AML-193 (cell line): ENCODE measurements at regions not wholly inside any gene's neighbourhood (a gene's known extent, or its start where the extent isn't known, plus 50 kb on each side); places are given as distances from the start of the nearest gene placed in this dataset.

Experiments used
- DNase-seq, 2 experiments: peaks; one replicate each; lab custom pipeline; 2025; lab: John Stamatoyannopoulos, UW

GRCh38 chr7:46440186-46440585 lies 519.1 kb upstream of the IGFBP3 start:
- DNase-seq = no peak

GRCh38 chr7:46432708-46433107 lies 511.6 kb upstream of the IGFBP3 start:
- DNase-seq = no peak

GRCh38 chr7:46428295-46428694 lies 507.2 kb upstream of the IGFBP3 start:
- DNase-seq = no peak

- no peak for DNase-seq
Measured at GRCh38 chr7:46424934-46425333, 503.9 kb upstream of the IGFBP3 start.

GRCh38 chr7:46421441-46422230 lies 500.6 kb upstream of the IGFBP3 start:
- DNase-seq = no peak

- no peak for DNase-seq
Measured at GRCh38 chr7:46414946-46415345, 493.9 kb upstream of the IGFBP3 start.

GRCh38 chr7:46411236-46411635 lies 490.2 kb upstream of the IGFBP3 start:
- no peak for DNase-seq

GRCh38 chr7:46407125-46407524 lies 486.1 kb upstream of the IGFBP3 start:
- no peak for DNase-seq

- DNase-seq = no peak
Measured at GRCh38 chr7:46397591-46397990, 476.5 kb upstream of the IGFBP3 start.

GRCh38 chr7:46396481-46396880 lies 475.4 kb upstream of the IGFBP3 start:
- no peak for DNase-seq

- DNase-seq = no peak
Measured at GRCh38 chr7:46393142-46393541, 472.1 kb upstream of the IGFBP3 start.

GRCh38 chr7:46391231-46392201 lies 470.4 kb upstream of the IGFBP3 start:
- no peak for DNase-seq

GRCh38 chr7:46390042-46390441 lies 469.0 kb upstream of the IGFBP3 start:
- DNase-seq = no peak

- no peak for DNase-seq
Measured at GRCh38 chr7:46389146-46389545, 468.1 kb upstream of the IGFBP3 start.

- no peak for DNase-seq
Measured at GRCh38 chr7:46387646-46388045, 466.6 kb upstream of the IGFBP3 start.

- DNase-seq = no peak
Measured at GRCh38 chr7:46386428-46387399, 465.6 kb upstream of the IGFBP3 start.

- no peak for DNase-seq
Measured at GRCh38 chr7:46385662-46386309, 464.7 kb upstream of the IGFBP3 start.

GRCh38 chr7:46383605-46384004 lies 462.5 kb upstream of the IGFBP3 start:
- no peak for DNase-seq

- DNase-seq = no peak
Measured at GRCh38 chr7:46369933-46370654, 449.0 kb upstream of the IGFBP3 start.

GRCh38 chr7:46368871-46369270 lies 447.8 kb upstream of the IGFBP3 start:
- no peak for DNase-seq

GRCh38 chr7:46366526-46366925 lies 445.5 kb upstream of the IGFBP3 start:
- no peak for DNase-seq
